ENCODE measurements at regions not wholly inside any gene's neighbourhood (a gene's known extent, or its start where the extent isn't known, plus 50 kb on each side); places are given as distances from the start of the nearest gene placed in this dataset.

DNA sequence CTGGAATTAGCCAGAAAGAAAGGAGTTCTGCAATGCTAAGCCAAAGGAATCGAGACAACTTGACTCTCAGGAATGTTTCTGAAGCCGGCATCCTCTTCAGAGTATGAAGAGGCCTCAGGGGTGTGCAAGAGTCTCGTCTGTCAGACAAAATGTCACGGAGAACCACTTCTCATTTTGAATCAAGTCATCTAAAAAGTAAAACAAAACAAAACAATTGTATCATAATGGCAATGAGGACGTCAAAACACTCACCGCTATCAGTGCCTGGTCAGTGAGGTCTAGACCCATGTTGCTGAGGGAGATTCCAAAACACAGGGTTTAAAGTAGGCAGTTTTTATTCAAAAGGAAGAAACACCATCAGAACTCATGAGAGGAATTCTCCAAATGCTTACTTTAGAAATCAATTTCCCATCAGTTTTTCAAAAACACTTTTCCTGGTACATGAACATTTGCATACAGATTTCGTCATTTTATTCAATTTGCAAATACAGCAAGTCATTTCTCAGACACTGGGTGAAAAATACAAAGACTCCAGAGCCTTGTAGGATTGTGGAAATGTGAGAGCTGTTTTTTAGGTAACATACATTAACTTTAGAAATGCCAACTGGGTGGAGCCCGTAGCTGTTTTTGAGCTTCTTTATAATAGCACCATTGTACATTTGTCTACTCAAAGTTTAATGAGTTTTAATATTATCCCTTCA is 89.5 kb upstream of the MAP3K1 start:
- TF ChIP-seq ZNF274 (IDR thresholded peaks at IDR 0.05; ENCODE audit: low read depth, low read length) (no peak), SUZ12 (IDR thresholded peaks at IDR 0.05; ENCODE audit: extremely low read depth, insufficient read depth, insufficient read length) (no peak), YY1 (IDR thresholded peaks at IDR 0.05; ENCODE audit: insufficient read depth, insufficient read length) (no peak)

All from NT2/D1 (cell line).